ENCODE measurements at regions not wholly inside any gene's neighbourhood (a gene's known extent, or its start where the extent isn't known, plus 50 kb on each side); places are given as distances from the start of the nearest gene placed in this dataset.

GRCh38 chr11:122176651-122177050 lies 60.6 kb upstream of the BLID start:
- no peak for DNase-seq (ENCODE audit: low read depth in 2 of 2)

GRCh38 chr11:122175306-122175705 lies 59.3 kb upstream of the BLID start:
- no peak for DNase-seq (ENCODE audit: low read depth in 2 of 2)

GRCh38 chr11:122173587-122173986 lies 57.6 kb upstream of the BLID start:
- DNase-seq (ENCODE audit: low read depth in 2 of 2) = no peak

- DNase-seq (ENCODE audit: low read depth in 2 of 2) = no peak
These were observed 57.0 kb upstream of the BLID start for GRCh38 chr11:122173074-122173450.

GRCh38 chr11:122172352-122173073 lies 56.5 kb upstream of the BLID start:
- no peak for DNase-seq (ENCODE audit: low read depth in 2 of 2)

- DNase-seq (ENCODE audit: low read depth in 2 of 2) = no peak
These were observed 54.9 kb upstream of the BLID start for GRCh38 chr11:122170815-122171475.

GRCh38 chr11:122168218-122168617 lies 52.2 kb upstream of the BLID start:
- no peak for DNase-seq (ENCODE audit: low read depth in 2 of 2)

GRCh38 chr11:122167100-122167499 lies 51.1 kb upstream of the BLID start:
- DNase-seq (ENCODE audit: low read depth in 2 of 2) = no peak

GRCh38 chr11:122165607-122166371 lies 49.8 kb upstream of the BLID start:
- no peak for DNase-seq (ENCODE audit: low read depth in 2 of 2)
